Neutrophil (primary cell): ENCODE measurements at regions not wholly inside any gene's neighbourhood (a gene's known extent, or its start where the extent isn't known, plus 50 kb on each side); places are given as distances from the start of the nearest gene placed in this dataset.
"Not testable (repeated sequence)": the region's sequence is repeated elsewhere in the genome, so short reads cannot be mapped to it uniquely, and the experiment has no call there.

Experiments
- H3K27ac ChIP-seq: fragments of 200-600 bp; sonication (generic); 2 replicates; pipeline ENCODE4 v1.5.1; 2016; ENCODE audit warnings: mild to moderate bottlenecking, moderate library complexity
- H3K27me3 ChIP-seq: fragments of 200-600 bp; sonication (generic); 2 replicates; pipeline ENCODE4 v1.6.0; 2016; ENCODE audit warnings: mild to moderate bottlenecking
- H3K36me3 ChIP-seq: fragments of 200-600 bp; sonication (generic); 2 replicates; pipeline ENCODE4 v1.5.1; 2017
- H3K4me1 ChIP-seq, 2 experiments: fragments of 200-600 bp in 1 of 2; sonication (generic) in 1 of 2; 1 replicate in 1 of 2; 2 replicates in 1 of 2; pipeline versions ENCODE4 v1.5.1 to v1.6.1; 2013 to 2016; ENCODE audit warnings: low read depth in 1 of 2, low read length in 1 of 2, mild to moderate bottlenecking in 1 of 2, moderate library complexity in 1 of 2; ENCODE audit not compliant: control insufficient read depth in 1 of 2, insufficient read depth in 1 of 2
- H3K4me3 ChIP-seq, 2 experiments: fragments of 200-600 bp in 1 of 2; sonication (generic) in 1 of 2; 1 replicate in 1 of 2; 2 replicates in 1 of 2; pipeline ENCODE4 v1.5.1; 2013 to 2016; ENCODE audit warnings: low read depth in 1 of 2, low read length in 1 of 2, mild to moderate bottlenecking in 1 of 2, moderate library complexity in 1 of 2
- H3K9me3 ChIP-seq: fragments of 200-600 bp; sonication (generic); 2 replicates; pipeline ENCODE4 v1.5.1; 2016
- TF ChIP-seq, protein P1 (sequence below): fragments of 200-600 bp; sonication (generic); IDR thresholded peaks from 2 replicates; pipeline ENCODE4 v1.5.1; 2016; ENCODE audit warnings: antibody characterized with exemption

DNA sequence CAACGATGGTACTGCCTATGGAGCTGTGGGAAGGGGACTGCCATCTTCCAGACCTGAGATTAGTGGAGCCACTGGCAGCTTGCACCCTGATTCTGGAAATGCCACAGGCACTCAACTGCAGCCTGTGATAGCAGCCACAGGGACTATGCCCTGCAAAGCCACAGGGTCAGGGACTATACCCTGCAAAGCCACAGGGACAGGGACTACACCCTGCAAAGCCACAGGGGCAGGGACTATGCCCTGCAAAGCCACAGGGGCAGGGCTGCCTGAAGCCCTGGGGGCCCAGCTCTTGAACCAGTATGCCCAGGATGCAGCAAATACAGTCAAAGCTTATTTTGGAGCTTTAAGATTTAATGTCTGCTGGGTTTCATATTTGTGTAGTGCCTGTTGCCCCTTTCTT, 346.6 kb downstream of the C6orf118 start:
- TF ChIP-seq, protein P1, sequence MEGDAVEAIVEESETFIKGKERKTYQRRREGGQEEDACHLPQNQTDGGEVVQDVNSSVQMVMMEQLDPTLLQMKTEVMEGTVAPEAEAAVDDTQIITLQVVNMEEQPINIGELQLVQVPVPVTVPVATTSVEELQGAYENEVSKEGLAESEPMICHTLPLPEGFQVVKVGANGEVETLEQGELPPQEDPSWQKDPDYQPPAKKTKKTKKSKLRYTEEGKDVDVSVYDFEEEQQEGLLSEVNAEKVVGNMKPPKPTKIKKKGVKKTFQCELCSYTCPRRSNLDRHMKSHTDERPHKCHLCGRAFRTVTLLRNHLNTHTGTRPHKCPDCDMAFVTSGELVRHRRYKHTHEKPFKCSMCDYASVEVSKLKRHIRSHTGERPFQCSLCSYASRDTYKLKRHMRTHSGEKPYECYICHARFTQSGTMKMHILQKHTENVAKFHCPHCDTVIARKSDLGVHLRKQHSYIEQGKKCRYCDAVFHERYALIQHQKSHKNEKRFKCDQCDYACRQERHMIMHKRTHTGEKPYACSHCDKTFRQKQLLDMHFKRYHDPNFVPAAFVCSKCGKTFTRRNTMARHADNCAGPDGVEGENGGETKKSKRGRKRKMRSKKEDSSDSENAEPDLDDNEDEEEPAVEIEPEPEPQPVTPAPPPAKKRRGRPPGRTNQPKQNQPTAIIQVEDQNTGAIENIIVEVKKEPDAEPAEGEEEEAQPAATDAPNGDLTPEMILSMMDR: no peak
- no peaks in the 10 kb centered on the region for H3K9me3 ChIP-seq

DNA sequence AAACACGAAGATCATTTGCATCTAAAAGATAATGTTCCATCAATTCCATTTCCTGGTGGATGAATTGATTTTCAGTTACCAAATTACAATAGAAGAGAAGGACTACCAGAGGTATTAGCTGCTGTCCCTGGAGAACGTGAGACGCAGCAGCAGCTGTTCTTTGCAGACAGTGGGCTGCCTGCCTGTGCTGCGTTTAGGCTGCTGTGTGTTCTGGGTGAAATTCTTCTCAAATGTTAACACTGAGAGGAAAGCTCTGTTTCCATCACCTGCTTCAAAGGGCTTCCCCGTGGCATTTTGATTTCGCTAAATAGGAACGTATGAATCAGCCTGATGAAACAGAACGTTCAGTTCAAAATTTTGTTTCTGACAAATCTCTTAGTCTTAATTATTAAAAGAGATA, 362.2 kb downstream of the C6orf118 start:
- H3K27me3 ChIP-seq: no peaks in the 10 kb centered on the region
- no peak overlapping the region for H3K4me3 ChIP-seq
- H3K4me1 ChIP-seq: no peaks in the 10 kb centered on the region
- TF ChIP-seq, protein P1: no peak
- no peaks in the 10 kb centered on the region for H3K36me3 ChIP-seq
- no peak overlapping the region for H3K27ac ChIP-seq
- H3K9me3 ChIP-seq: no peaks in the 10 kb centered on the region

More for the DNA sequence above, 346.6 kb downstream of the C6orf118 start:
- no peaks in the 10 kb centered on the region for H3K36me3 ChIP-seq
- H3K27me3 ChIP-seq: no peaks in the 10 kb centered on the region
- H3K27ac ChIP-seq: no peak overlapping the region
- no peaks in the 10 kb centered on the region for H3K4me1 ChIP-seq
- no peak overlapping the region for H3K4me3 ChIP-seq

DNA sequence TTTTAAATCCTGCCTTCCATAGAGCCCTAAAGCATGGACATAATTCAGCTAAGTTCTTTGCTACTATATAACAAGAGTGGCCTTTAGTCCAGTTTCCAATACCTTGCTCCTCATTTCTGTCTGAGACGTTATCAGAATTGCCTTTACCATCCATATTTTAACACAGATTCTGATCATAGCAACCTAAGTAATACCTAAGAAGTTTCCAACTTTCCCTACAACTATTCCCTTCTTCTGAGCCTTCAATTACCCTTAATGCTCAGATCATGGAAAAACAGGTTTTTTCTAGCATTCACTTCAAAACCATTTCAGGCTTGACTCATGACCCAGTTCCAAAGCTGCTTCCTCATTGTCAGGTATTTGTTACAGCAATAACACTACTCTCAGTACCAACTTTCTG, 367.1 kb downstream of the C6orf118 start:
- H3K36me3 ChIP-seq: no peaks in the 10 kb centered on the region
- H3K27ac ChIP-seq: no peak overlapping the region
- no peaks in the 10 kb centered on the region for H3K9me3 ChIP-seq
- H3K4me1 ChIP-seq: no peaks in the 10 kb centered on the region
- no peak overlapping the region for H3K4me3 ChIP-seq
- TF ChIP-seq, protein P1: no peak
- H3K27me3 ChIP-seq: no peaks in the 10 kb centered on the region

DNA sequence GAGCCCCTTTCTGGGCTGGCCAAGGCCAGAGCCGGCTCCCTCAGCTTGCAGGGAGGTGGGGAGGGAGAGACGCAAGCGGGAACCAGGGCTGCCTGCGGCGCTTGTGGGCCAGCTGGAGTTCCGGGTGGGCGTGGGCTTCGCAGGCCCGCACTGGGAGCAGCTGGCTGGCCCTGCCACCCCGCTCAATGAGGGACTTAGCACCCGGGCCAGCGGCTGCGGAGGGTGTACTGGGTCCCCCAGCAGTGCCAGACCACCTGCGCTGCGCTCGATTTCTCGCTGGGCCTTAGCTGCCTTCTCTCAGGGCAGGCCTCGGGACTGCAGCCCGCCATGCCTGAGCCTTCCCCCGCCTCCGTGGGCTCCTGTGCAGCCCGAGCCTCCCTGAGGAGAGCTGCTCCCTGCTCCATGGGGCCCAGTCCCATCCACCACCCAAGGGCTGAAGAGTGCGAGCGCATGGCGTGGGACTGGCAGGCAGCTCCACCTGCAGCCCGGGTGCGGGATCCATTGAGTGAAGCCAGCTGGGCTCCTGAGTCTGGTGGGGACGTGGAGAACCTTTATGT, 376.1 kb downstream of the C6orf118 start:
- not testable (repeated sequence) for H3K4me3 ChIP-seq, H3K9me3 ChIP-seq, H3K4me1 ChIP-seq, H3K27ac ChIP-seq, H3K27me3 ChIP-seq, H3K36me3 ChIP-seq

DNA sequence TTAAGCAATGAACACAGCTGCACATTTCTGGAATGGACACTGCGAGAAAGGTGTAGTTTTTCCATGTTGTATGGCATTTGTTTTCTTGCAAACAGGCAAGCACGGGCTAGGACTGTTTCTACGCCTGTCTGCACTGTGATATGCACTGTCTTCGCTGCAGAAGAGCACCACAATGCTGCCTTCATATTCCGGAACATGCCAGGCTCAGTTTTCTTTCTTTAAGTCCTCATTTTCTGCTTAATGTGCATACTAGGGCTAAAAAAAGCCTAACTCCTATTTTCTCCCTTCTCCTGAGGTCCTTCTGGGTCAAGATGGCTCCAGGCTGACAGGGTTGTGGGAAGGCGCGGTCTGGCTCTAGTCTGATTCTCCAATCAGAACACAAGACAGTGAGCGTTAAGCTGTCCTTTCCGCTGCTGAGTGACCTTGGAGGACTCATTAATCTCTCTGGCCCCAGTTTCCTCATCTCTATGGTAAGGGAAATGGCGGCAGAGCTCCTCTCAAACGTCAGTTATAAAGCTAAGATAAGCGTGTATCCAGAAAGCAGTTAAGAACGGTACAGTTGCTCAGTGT, 379.9 kb downstream of the C6orf118 start:
- TF ChIP-seq, protein P1: no peak
- Histone ChIP-seq H3K27ac (no peak overlapping the region), H3K4me3 (no peak overlapping the region)

DNA sequence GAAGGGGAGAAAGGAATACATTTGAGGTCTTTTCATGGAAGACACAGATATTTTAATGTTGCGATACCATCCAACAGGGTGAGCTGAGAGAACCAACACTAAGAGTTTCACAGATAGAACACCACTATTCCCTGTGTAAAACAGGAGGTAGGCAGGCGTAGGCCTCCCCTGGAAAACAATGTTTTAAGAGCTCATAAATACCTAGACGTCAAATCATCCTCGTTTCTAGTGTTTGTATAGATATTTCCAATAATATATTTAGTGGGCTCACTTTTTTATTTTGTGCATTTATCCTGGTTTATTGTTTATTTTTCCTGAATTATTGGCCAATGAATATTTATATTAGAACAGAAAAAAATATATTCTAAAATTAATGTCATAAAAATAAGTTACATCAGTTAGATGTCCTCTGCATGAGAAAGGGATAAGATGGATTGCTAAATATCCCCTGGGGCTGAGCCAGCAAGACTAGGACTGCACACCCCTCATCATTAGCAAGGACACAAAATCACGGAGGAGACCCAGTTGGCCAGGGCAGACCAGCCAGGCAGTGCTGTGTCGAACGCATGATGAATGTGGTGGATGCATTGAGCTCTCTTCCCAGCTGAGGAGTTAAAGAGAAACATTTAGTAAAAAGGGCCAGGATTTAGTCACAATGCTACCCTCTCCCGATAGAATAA, 380.5 kb downstream of the C6orf118 start:
- no peak overlapping the region for H3K4me3 ChIP-seq
- no peaks in the 10 kb centered on the region for H3K36me3 ChIP-seq
- no peaks in the 10 kb centered on the region for H3K4me1 ChIP-seq
- H3K27ac ChIP-seq: no peak overlapping the region
- no peaks in the 10 kb centered on the region for H3K27me3 ChIP-seq
- H3K9me3 ChIP-seq: no peaks in the 10 kb centered on the region
- TF ChIP-seq, protein P1: no peak

More for the DNA sequence above, 379.9 kb downstream of the C6orf118 start:
- Histone ChIP-seq H3K4me1 (no peaks in the 10 kb centered on the region), H3K27me3 (no peaks in the 10 kb centered on the region), H3K9me3 (no peaks in the 10 kb centered on the region), H3K36me3 (no peaks in the 10 kb centered on the region)
